NB4 (cell line): ENCODE measurements at regions not wholly inside any gene's neighbourhood (a gene's known extent, or its start where the extent isn't known, plus 50 kb on each side); places are given as distances from the start of the nearest gene placed in this dataset.

Experiments
- MYC ChIP-seq: IDR thresholded peaks from 2 replicates; pipeline ENCODE4 v1.6.1; 2011; ENCODE audit warnings: low read depth, low read length
- POLR2A ChIP-seq: IDR thresholded peaks from 2 replicates; pipeline ENCODE4 v1.6.1; 2011; ENCODE audit warnings: mild to moderate bottlenecking; ENCODE audit not compliant: insufficient read length; ENCODE audit errors: extremely low read depth
- TF ChIP-seq, protein P1 (sequence below): IDR thresholded peaks from one replicate; pipeline ENCODE4 v1.5.1; 2012; ENCODE audit warnings: low read depth, low read length
- TF ChIP-seq, protein P2 (sequence below): IDR thresholded peaks from 2 replicates; pipeline ENCODE4 v1.6.1; 2011; ENCODE audit warnings: low read depth, low read length

DNA sequence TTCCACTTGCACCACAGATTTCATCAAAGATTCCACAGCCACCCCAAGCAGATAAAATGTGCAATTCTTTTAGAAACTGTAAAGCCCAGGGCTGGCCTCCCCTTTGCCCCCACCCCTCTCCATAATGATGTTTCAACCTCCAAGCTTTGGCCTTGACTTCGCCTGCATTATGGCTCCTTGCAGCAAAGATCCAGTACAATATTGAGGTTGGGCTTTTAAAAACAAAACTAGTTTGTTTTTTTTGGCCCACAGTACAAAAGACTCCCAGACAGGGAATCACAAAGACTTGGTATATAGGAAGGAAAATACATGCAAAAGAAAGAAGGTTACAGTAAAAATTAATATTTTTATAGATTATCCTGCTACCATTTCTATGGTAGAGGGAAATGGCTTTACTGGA, 356.5 kb upstream of the PTBP2 start:
- TF ChIP-seq, protein P1, sequence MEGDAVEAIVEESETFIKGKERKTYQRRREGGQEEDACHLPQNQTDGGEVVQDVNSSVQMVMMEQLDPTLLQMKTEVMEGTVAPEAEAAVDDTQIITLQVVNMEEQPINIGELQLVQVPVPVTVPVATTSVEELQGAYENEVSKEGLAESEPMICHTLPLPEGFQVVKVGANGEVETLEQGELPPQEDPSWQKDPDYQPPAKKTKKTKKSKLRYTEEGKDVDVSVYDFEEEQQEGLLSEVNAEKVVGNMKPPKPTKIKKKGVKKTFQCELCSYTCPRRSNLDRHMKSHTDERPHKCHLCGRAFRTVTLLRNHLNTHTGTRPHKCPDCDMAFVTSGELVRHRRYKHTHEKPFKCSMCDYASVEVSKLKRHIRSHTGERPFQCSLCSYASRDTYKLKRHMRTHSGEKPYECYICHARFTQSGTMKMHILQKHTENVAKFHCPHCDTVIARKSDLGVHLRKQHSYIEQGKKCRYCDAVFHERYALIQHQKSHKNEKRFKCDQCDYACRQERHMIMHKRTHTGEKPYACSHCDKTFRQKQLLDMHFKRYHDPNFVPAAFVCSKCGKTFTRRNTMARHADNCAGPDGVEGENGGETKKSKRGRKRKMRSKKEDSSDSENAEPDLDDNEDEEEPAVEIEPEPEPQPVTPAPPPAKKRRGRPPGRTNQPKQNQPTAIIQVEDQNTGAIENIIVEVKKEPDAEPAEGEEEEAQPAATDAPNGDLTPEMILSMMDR = no peak
- TF ChIP-seq MYC = no peak
- no peak for TF ChIP-seq POLR2A
- TF ChIP-seq, protein P2, sequence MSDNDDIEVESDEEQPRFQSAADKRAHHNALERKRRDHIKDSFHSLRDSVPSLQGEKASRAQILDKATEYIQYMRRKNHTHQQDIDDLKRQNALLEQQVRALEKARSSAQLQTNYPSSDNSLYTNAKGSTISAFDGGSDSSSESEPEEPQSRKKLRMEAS = no peak
